ENCODE measurements at regions not wholly inside any gene's neighbourhood (a gene's known extent, or its start where the extent isn't known, plus 50 kb on each side); places are given as distances from the start of the nearest gene placed in this dataset.

- Mint-ChIP-seq H3K27me3 (ENCODE audit: insufficient read depth) (no peaks in the 10 kb centered on the region), H3K4me1 (ENCODE audit: low read depth) (peaks cover 41% of the 10 kb centered on the region), H3K4me3 (peak overlapping the region; percentile 73; the same call in 1 of the 2 replicates), H3K36me3 (ENCODE audit: low read depth) (peaks cover 6% of the 10 kb centered on the region; the same call in 1 of the 2 replicates), H3K9me3 (peaks cover 7% of the 10 kb centered on the region; the same call in 1 of the 2 replicates), H3K27ac (peak overlapping the region; percentile 79)
- TF ChIP-seq CTCF (IDR thresholded peaks at IDR 0.05): no peak
- no peak for DNase-seq
Observed at GRCh38 chr5:68086439-68086838, 129.1 kb upstream of the PIK3R1 start.

GRCh38 chr5:68084396-68084795, 131.2 kb upstream of the PIK3R1 start:
- DNase-seq: no peak
- H3K27ac Mint-ChIP-seq: no peak overlapping the region
- H3K27me3 Mint-ChIP-seq (ENCODE audit: insufficient read depth): peaks cover 2% of the 10 kb centered on the region; the same call in 1 of the 2 replicates
- H3K4me1 Mint-ChIP-seq (ENCODE audit: low read depth): peaks cover 41% of the 10 kb centered on the region
- no peak overlapping the region for H3K4me3 Mint-ChIP-seq
- H3K9me3 Mint-ChIP-seq: no peaks in the 10 kb centered on the region
- TF ChIP-seq CTCF (IDR thresholded peaks at IDR 0.05): no peak
- H3K36me3 Mint-ChIP-seq (ENCODE audit: low read depth): no peaks in the 10 kb centered on the region

GRCh38 chr5:68080282-68081050, 135.1 kb upstream of the PIK3R1 start:
- Mint-ChIP-seq H3K27ac (no peak overlapping the region), H3K4me3 (no peak overlapping the region), H3K4me1 (ENCODE audit: low read depth) (peaks cover 3% of the 10 kb centered on the region; the same call in 1 of the 2 replicates), H3K27me3 (ENCODE audit: insufficient read depth) (peaks cover 7% of the 10 kb centered on the region), H3K9me3 (no peaks in the 10 kb centered on the region), H3K36me3 (ENCODE audit: low read depth) (no peaks in the 10 kb centered on the region)
- no peak for TF ChIP-seq CTCF (IDR thresholded peaks at IDR 0.05)
- DNase-seq: no peak

- Mint-ChIP-seq H3K4me3 (no peak overlapping the region), H3K9me3 (no peaks in the 10 kb centered on the region), H3K27me3 (ENCODE audit: insufficient read depth) (peaks cover 7% of the 10 kb centered on the region), H3K27ac (no peak overlapping the region), H3K4me1 (ENCODE audit: low read depth) (peaks cover 15% of the 10 kb centered on the region), H3K36me3 (ENCODE audit: low read depth) (no peaks in the 10 kb centered on the region)
- no peak for TF ChIP-seq CTCF (IDR thresholded peaks at IDR 0.05)
- DNase-seq: no peak
Observed at GRCh38 chr5:68077349-68077894, 138.1 kb upstream of the PIK3R1 start.

GRCh38 chr5:68074633-68075032, 140.9 kb upstream of the PIK3R1 start:
- Mint-ChIP-seq H3K36me3 (ENCODE audit: low read depth) (no peaks in the 10 kb centered on the region), H3K4me1 (ENCODE audit: low read depth) (peaks cover 34% of the 10 kb centered on the region), H3K9me3 (no peaks in the 10 kb centered on the region), H3K27me3 (ENCODE audit: insufficient read depth) (peaks cover 4% of the 10 kb centered on the region), H3K4me3 (no peak overlapping the region), H3K27ac (no peak overlapping the region)
- no peak for TF ChIP-seq CTCF (IDR thresholded peaks at IDR 0.05)
- no peak for DNase-seq

Data from HFFc6 (cell line).